A673 (cell line): ENCODE measurements at regions not wholly inside any gene's neighbourhood (a gene's known extent, or its start where the extent isn't known, plus 50 kb on each side); places are given as distances from the start of the nearest gene placed in this dataset.

ENCODE experiments used
- BruUV-seq: library from RNA; stranded (reverse); fragments of 400-500 nt; replicated peaks from 2 replicates; lab custom pipeline; 2021; lab: Mats Ljungman, UMichigan
- CTCF ChIA-PET: fragments of 300-600 bp; sonication (Branson Sonifier 250); formaldehyde crosslinking; loops from one replicate; lab custom pipeline; 2022; ENCODE audit warnings: antibody characterized with exemption; lab: Charles Lee
- POLR2A ChIA-PET: fragments of 300-600 bp; sonication (Branson Sonifier 250); formaldehyde crosslinking; loops from one replicate; lab custom pipeline; 2022; ENCODE audit warnings: antibody characterized with exemption; ENCODE audit not compliant: low non-redundant PET; lab: Charles Lee
- DNase-seq: peaks from one replicate; pipeline ENCODE4 v3.0.0-alpha.2; 2015; ENCODE audit warnings: low spot score
- H3K27ac ChIP-seq: fragments of 200-600 bp; sonication (generic); 2 replicates; pipeline ENCODE4 v1.5.1; 2016; ENCODE audit warnings: mixed run types, low read depth, mild to moderate bottlenecking, mixed read lengths, antibody characterized with exemption, low read length; ENCODE audit not compliant: poor library complexity, severe bottlenecking
- H3K27me3 ChIP-seq: fragments of 200-600 bp; sonication (generic); replicated peaks from 2 replicates; pipeline ENCODE4 v1.6.1; 2017; ENCODE audit warnings: mixed run types, low read depth, mild to moderate bottlenecking, mixed read lengths, antibody characterized with exemption, low read length; ENCODE audit not compliant: insufficient read depth, poor library complexity
- H3K36me3 ChIP-seq: fragments of 200-600 bp; sonication (generic); 2 replicates; pipeline ENCODE4 v1.6.1; 2016; ENCODE audit warnings: mixed run types, mild to moderate bottlenecking, mixed read lengths, antibody characterized with exemption, low read length; ENCODE audit not compliant: insufficient read depth, poor library complexity, severe bottlenecking
- H3K4me1 ChIP-seq: fragments of 200-600 bp; sonication (generic); 2 replicates; pipeline ENCODE4 v1.6.1; 2017; ENCODE audit warnings: mixed run types, mild to moderate bottlenecking, mixed read lengths, antibody characterized with exemption, low read length; ENCODE audit not compliant: insufficient read depth, poor library complexity, severe bottlenecking
- H3K4me3 ChIP-seq: fragments of 200-600 bp; sonication (generic); 2 replicates; pipeline ENCODE4 v1.5.1; 2016; ENCODE audit warnings: low read depth, mixed run types, mild to moderate bottlenecking, mixed read lengths, low read length; ENCODE audit not compliant: poor library complexity, severe bottlenecking
- H3K9me3 ChIP-seq: fragments of 200-600 bp; sonication (generic); 2 replicates; pipeline ENCODE4 v1.6.1; 2016; ENCODE audit warnings: mixed run types, low read depth, mild to moderate bottlenecking, mixed read lengths, antibody characterized with exemption, low read length; ENCODE audit not compliant: poor library complexity, severe bottlenecking
- EZH2 ChIP-seq: fragments of 200-600 bp; sonication (generic); IDR thresholded peaks from 2 replicates; pipeline ENCODE4 v1.6.1; 2017; ENCODE audit warnings: borderline replicate concordance, low read depth, mild to moderate bottlenecking, mixed read lengths, antibody characterized with exemption, low read length; ENCODE audit not compliant: poor library complexity, severe bottlenecking
- intact Hi-C: fragments of 100-400 bp; cut with micrococcal nuclease; formaldehyde crosslinking; loops from one replicate; pipeline ENCODE4 v1.10.0; 2022; ENCODE audit not compliant: unreplicated experiment
- TF ChIP-seq, protein P1 (sequence below): fragments of 300-800, 200-600 bp; sonication (generic); conservative IDR thresholded peaks from 2 replicates; pipeline ENCODE4 v1.5.1; 2017; ENCODE audit warnings: low read depth, mild to moderate bottlenecking, antibody characterized with exemption, low read length, moderate library complexity, mixed read lengths

DNA sequence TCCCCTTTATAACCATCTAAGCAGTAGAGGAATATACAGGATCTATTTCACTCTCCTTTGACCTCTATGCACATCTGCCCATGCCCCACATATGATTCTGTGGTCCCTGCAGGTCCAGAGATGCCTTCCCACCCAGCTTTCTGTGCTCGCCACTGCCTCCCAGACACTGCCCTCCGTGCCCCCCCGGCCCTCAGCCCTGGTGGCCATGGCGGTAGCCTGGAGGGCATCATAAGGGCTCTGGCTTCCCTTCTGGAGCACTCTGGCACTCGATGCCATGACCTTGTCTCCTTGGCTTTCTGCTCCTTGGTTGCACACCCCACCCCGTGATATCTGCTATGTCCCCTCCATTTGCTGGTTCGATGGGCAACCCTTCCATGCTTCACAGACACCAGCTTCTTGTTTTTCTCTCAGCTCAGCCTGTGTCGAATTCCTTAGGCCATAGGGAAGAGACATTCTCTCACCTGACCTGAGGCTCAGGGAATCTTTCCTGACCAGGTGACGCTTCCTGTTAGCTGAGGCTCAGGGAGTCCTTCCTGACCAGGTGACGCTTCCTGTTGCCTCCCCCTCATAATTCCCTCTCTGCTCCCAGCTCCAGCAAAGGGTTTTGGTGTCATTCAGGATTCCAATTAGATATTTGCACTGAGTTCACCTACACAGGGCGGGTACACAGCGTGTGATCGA lies 100.4 kb upstream of the GLI3 start:
- Histone ChIP-seq H3K4me1 (peaks cover 7% of the 10 kb centered on the region), H3K27ac (no peak overlapping the region), H3K4me3 (no peak overlapping the region), H3K36me3 (no peaks in the 10 kb centered on the region), H3K9me3 (peaks cover 7% of the 10 kb centered on the region), H3K27me3 (no peaks in the 10 kb centered on the region)
- intact Hi-C loops: no loop called here
- ChIA-PET CTCF (no interaction called here), POLR2A (no interaction called here)
- DNase-seq: no peak
- TF ChIP-seq EZH2: no peak
- TF ChIP-seq, protein P1, sequence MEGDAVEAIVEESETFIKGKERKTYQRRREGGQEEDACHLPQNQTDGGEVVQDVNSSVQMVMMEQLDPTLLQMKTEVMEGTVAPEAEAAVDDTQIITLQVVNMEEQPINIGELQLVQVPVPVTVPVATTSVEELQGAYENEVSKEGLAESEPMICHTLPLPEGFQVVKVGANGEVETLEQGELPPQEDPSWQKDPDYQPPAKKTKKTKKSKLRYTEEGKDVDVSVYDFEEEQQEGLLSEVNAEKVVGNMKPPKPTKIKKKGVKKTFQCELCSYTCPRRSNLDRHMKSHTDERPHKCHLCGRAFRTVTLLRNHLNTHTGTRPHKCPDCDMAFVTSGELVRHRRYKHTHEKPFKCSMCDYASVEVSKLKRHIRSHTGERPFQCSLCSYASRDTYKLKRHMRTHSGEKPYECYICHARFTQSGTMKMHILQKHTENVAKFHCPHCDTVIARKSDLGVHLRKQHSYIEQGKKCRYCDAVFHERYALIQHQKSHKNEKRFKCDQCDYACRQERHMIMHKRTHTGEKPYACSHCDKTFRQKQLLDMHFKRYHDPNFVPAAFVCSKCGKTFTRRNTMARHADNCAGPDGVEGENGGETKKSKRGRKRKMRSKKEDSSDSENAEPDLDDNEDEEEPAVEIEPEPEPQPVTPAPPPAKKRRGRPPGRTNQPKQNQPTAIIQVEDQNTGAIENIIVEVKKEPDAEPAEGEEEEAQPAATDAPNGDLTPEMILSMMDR: no peak
- BruUV-seq: no TSS peak

DNA sequence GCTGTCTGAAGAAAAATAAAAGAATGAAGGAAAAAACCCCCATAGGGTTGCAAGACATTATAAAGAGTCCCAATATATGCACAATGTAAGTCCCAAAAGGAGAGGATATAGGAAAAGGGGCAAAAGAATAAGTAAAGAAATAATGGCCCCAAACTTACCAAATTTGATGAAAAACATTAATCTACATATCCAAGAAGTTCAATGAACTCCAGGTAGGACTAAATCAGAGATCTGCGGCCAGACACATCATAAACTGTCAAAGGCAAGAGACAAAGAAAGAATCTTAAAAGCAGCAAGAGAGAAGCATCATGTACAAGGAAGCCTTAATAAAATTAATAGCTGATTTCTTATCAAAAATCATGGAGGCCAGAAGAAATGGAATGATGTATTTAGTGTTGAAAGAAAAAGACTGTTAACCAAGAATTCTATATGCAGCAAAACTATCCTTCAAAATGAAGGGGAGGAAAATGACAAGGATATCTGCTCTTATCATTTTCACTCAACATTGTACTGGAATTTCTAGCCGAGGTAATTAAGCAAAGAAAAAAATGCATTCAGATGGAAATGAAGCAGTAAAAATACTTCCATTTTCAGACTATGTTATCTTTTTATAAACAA lies 95.7 kb upstream of the GLI3 start:
- Histone ChIP-seq H3K27ac (no peak overlapping the region), H3K9me3 (peaks cover 12% of the 10 kb centered on the region), H3K27me3 (no peaks in the 10 kb centered on the region), H3K4me3 (no peak overlapping the region), H3K36me3 (no peaks in the 10 kb centered on the region), H3K4me1 (no peaks in the 10 kb centered on the region)
- no TSS peak for BruUV-seq
- intact Hi-C loops: no loop called here
- CTCF ChIA-PET: no interaction called here
- DNase-seq: no peak
- POLR2A ChIA-PET: no interaction called here
- TF ChIP-seq, protein P1: no peak
- no peak for TF ChIP-seq EZH2

DNA sequence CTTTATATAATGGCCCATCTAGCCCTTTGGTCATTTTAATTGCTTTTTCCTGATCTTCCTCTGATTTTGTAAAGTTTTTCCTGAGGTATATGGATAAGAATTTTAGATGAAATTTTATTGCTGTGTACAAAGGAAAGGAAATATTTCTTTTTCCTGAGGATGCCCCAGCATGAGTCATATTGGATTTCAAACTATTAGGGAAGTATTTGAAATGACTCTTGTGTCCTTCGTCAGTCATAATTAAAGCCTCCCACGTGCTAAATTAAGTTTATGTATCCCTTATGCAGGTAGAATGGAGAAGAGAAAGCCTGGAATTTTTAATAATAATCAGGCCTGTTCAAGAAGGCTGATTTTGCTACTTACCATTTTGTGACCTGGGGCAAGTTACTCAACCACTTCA lies 82.6 kb upstream of the GLI3 start:
- Histone ChIP-seq H3K9me3 (no peaks in the 10 kb centered on the region), H3K27ac (no peak overlapping the region), H3K27me3 (no peaks in the 10 kb centered on the region), H3K4me3 (no peak overlapping the region), H3K36me3 (no peaks in the 10 kb centered on the region), H3K4me1 (peaks cover 27% of the 10 kb centered on the region)
- intact Hi-C loops: loop anchor here (10.0 kb wide), 1 partner anchor 495 kb away; no protein-coding TSS in a partner anchor
- no TSS peak for BruUV-seq
- POLR2A ChIA-PET: no interaction called here
- TF ChIP-seq EZH2: no peak
- TF ChIP-seq, protein P1: no peak
- DNase-seq: peak; percentile 48
- CTCF ChIA-PET: no interaction called here
